Memory B cell (primary cell): ENCODE measurements at regions not wholly inside any gene's neighbourhood (a gene's known extent, or its start where the extent isn't known, plus 50 kb on each side); places are given as distances from the start of the nearest gene placed in this dataset.
"Not testable (repeated sequence)": the region's sequence is repeated elsewhere in the genome, so short reads cannot be mapped to it uniquely, and the experiment has no call there.

Source experiments
- ATAC-seq: fragments of 150-1000 bp; cut with Tn5 transposase; 2 replicates; pipeline ENCODE4 v1.10.0; 2021; ENCODE audit warnings: low read depth, mild to moderate bottlenecking, moderate library complexity
- DNase-seq, 2 donors: peaks; one replicate each; pipeline ENCODE4 v3.0.0; 2022; ENCODE audit warnings: low spot score in 2 of 2
- H3K27ac Mint-ChIP-seq: one replicate; pipeline ENCODE4 v1.8.0; 2022; ENCODE audit warnings: mild to moderate bottlenecking, moderate library complexity, mixed read lengths
- H3K27me3 Mint-ChIP-seq: one replicate; pipeline ENCODE4 v1.8.0; 2022; ENCODE audit warnings: mixed read lengths
- H3K36me3 Mint-ChIP-seq: one replicate; pipeline ENCODE4 v1.8.0; 2022; ENCODE audit warnings: mild to moderate bottlenecking, mixed read lengths
- H3K4me1 Mint-ChIP-seq: one replicate; pipeline ENCODE4 v1.8.0; 2022; ENCODE audit warnings: mixed read lengths
- H3K4me3 Mint-ChIP-seq: one replicate; pipeline ENCODE4 v1.8.0; 2022; ENCODE audit warnings: mild to moderate bottlenecking, moderate library complexity, mixed read lengths
- H3K9me3 Mint-ChIP-seq: one replicate; pipeline ENCODE4 v1.8.0; 2022; ENCODE audit warnings: mixed read lengths

GRCh38 chr7:19916046-19916445 is 142.6 kb upstream of the TMEM196 start:
- Mint-ChIP-seq H3K9me3 (no peaks in the 10 kb centered on the region), H3K4me1 (no peaks in the 10 kb centered on the region), H3K4me3 (no peak overlapping the region), H3K27ac (no peak overlapping the region), H3K27me3 (no peaks in the 10 kb centered on the region), H3K36me3 (no peaks in the 10 kb centered on the region)
- DNase-seq (no peak), ATAC-seq (no peak)

GRCh38 chr7:19915596-19915995 is 142.2 kb upstream of the TMEM196 start:
- H3K4me3 Mint-ChIP-seq, result no peak overlapping the region
- no peak overlapping the region for H3K27ac Mint-ChIP-seq
- no peaks in the 10 kb centered on the region for H3K4me1 Mint-ChIP-seq
- no peaks in the 10 kb centered on the region for H3K27me3 Mint-ChIP-seq
- H3K9me3 Mint-ChIP-seq, result no peaks in the 10 kb centered on the region
- ATAC-seq (no peak), DNase-seq (no peak)
- H3K36me3 Mint-ChIP-seq, result no peaks in the 10 kb centered on the region

- Mint-ChIP-seq H3K27ac (no peak overlapping the region), H3K4me3 (no peak overlapping the region), H3K9me3 (no peaks in the 10 kb centered on the region), H3K4me1 (no peaks in the 10 kb centered on the region), H3K36me3 (no peaks in the 10 kb centered on the region), H3K27me3 (no peaks in the 10 kb centered on the region)
- ATAC-seq, result no peak
- DNase-seq, result no peak
Measured at GRCh38 chr7:19914866-19915265, 141.4 kb upstream of the TMEM196 start.

GRCh38 chr7:19900118-19900517 is 126.7 kb upstream of the TMEM196 start:
- ATAC-seq (no peak), DNase-seq (no peak)
- no peaks in the 10 kb centered on the region for H3K36me3 Mint-ChIP-seq
- H3K27me3 Mint-ChIP-seq, result no peaks in the 10 kb centered on the region
- H3K4me3 Mint-ChIP-seq, result no peak overlapping the region
- H3K9me3 Mint-ChIP-seq, result peaks cover 7% of the 10 kb centered on the region
- H3K4me1 Mint-ChIP-seq, result no peaks in the 10 kb centered on the region
- no peak overlapping the region for H3K27ac Mint-ChIP-seq

GRCh38 chr7:19899529-19899928 is 126.1 kb upstream of the TMEM196 start:
- DNase-seq, result no peak
- no peak for ATAC-seq
- H3K4me3 Mint-ChIP-seq, result no peak overlapping the region
- H3K36me3 Mint-ChIP-seq, result no peaks in the 10 kb centered on the region
- peaks cover 7% of the 10 kb centered on the region for H3K9me3 Mint-ChIP-seq
- H3K27ac Mint-ChIP-seq, result no peak overlapping the region
- no peaks in the 10 kb centered on the region for H3K27me3 Mint-ChIP-seq
- H3K4me1 Mint-ChIP-seq, result no peaks in the 10 kb centered on the region

GRCh38 chr7:19882893-19883292 is 109.5 kb upstream of the TMEM196 start:
- ATAC-seq, H3K27me3 Mint-ChIP-seq, H3K36me3 Mint-ChIP-seq, H3K27ac Mint-ChIP-seq, DNase-seq, H3K4me3 Mint-ChIP-seq, H3K4me1 Mint-ChIP-seq: not testable (repeated sequence)
- peaks cover 12% of the 10 kb centered on the region for H3K9me3 Mint-ChIP-seq

GRCh38 chr7:19872094-19872493 is 98.7 kb upstream of the TMEM196 start:
- Mint-ChIP-seq H3K4me1 (peaks cover 5% of the 10 kb centered on the region), H3K4me3 (no peak overlapping the region), H3K27ac (no peak overlapping the region), H3K9me3 (peaks cover 1% of the 10 kb centered on the region), H3K27me3 (peaks cover 3% of the 10 kb centered on the region), H3K36me3 (no peaks in the 10 kb centered on the region)
- DNase-seq (no peak), ATAC-seq (no peak)

- peaks cover 5% of the 10 kb centered on the region for H3K4me1 Mint-ChIP-seq
- H3K4me3 Mint-ChIP-seq, result no peak overlapping the region
- ATAC-seq (no peak), DNase-seq (no peak)
- no peak overlapping the region for H3K27ac Mint-ChIP-seq
- peaks cover 3% of the 10 kb centered on the region for H3K27me3 Mint-ChIP-seq
- H3K9me3 Mint-ChIP-seq, result peaks cover 1% of the 10 kb centered on the region
- H3K36me3 Mint-ChIP-seq, result no peaks in the 10 kb centered on the region
Measured at GRCh38 chr7:19871102-19871501, 97.7 kb upstream of the TMEM196 start.

- DNase-seq, result no peak
- peaks cover 1% of the 10 kb centered on the region for H3K9me3 Mint-ChIP-seq
- H3K4me3 Mint-ChIP-seq, result no peak overlapping the region
- no peak for ATAC-seq
- H3K27ac Mint-ChIP-seq, result no peak overlapping the region
- H3K27me3 Mint-ChIP-seq, result peaks cover 3% of the 10 kb centered on the region
- peaks cover 5% of the 10 kb centered on the region for H3K4me1 Mint-ChIP-seq
- no peaks in the 10 kb centered on the region for H3K36me3 Mint-ChIP-seq
Measured at GRCh38 chr7:19869979-19870378, 96.6 kb upstream of the TMEM196 start.

- Mint-ChIP-seq H3K4me1 (no peaks in the 10 kb centered on the region), H3K4me3 (no peak overlapping the region), H3K27me3 (peaks cover 3% of the 10 kb centered on the region), H3K27ac (no peak overlapping the region), H3K9me3 (no peaks in the 10 kb centered on the region), H3K36me3 (no peaks in the 10 kb centered on the region)
- DNase-seq (no peak), ATAC-seq (no peak)
Measured at GRCh38 chr7:19853261-19853832, 79.9 kb upstream of the TMEM196 start.

- no peak for DNase-seq
Measured at GRCh38 chr7:19852192-19852591, 78.8 kb upstream of the TMEM196 start.

GRCh38 chr7:19851504-19851903 is 78.1 kb upstream of the TMEM196 start:
- Mint-ChIP-seq H3K4me3 (no peak overlapping the region), H3K27me3 (peaks cover 2% of the 10 kb centered on the region), H3K36me3 (no peaks in the 10 kb centered on the region), H3K4me1 (no peaks in the 10 kb centered on the region), H3K9me3 (no peaks in the 10 kb centered on the region), H3K27ac (no peak overlapping the region)
- no peak for DNase-seq
- ATAC-seq, result no peak

More at GRCh38 chr7:19852192-19852591, 78.8 kb upstream of the TMEM196 start:
- Mint-ChIP-seq H3K4me1 (no peaks in the 10 kb centered on the region), H3K36me3 (no peaks in the 10 kb centered on the region), H3K27me3 (peaks cover 3% of the 10 kb centered on the region), H3K27ac (no peak overlapping the region), H3K9me3 (no peaks in the 10 kb centered on the region), H3K4me3 (no peak overlapping the region)
- no peak for ATAC-seq

GRCh38 chr7:19834566-19834965 is 61.1 kb upstream of the TMEM196 start:
- no peaks in the 10 kb centered on the region for H3K4me1 Mint-ChIP-seq
- ATAC-seq (no peak), DNase-seq (no peak)
- H3K4me3 Mint-ChIP-seq, result no peak overlapping the region
- H3K27ac Mint-ChIP-seq, result no peak overlapping the region
- H3K9me3 Mint-ChIP-seq, result peaks cover 1% of the 10 kb centered on the region
- H3K36me3 Mint-ChIP-seq, result no peaks in the 10 kb centered on the region
- peaks cover 4% of the 10 kb centered on the region for H3K27me3 Mint-ChIP-seq

GRCh38 chr7:19830604-19831003 is 57.2 kb upstream of the TMEM196 start:
- H3K36me3 Mint-ChIP-seq, result no peaks in the 10 kb centered on the region

More at GRCh38 chr7:19830604-19831003, 57.2 kb upstream of the TMEM196 start:
- DNase-seq (no peak), ATAC-seq (no peak)
- H3K27me3 Mint-ChIP-seq, result peaks cover 2% of the 10 kb centered on the region
- no peaks in the 10 kb centered on the region for H3K4me1 Mint-ChIP-seq
- no peaks in the 10 kb centered on the region for H3K9me3 Mint-ChIP-seq
- H3K27ac Mint-ChIP-seq, result no peak overlapping the region
- H3K4me3 Mint-ChIP-seq, result no peak overlapping the region
